Mammary epithelial cell (primary cell): ENCODE measurements at regions not wholly inside any gene's neighbourhood (a gene's known extent, or its start where the extent isn't known, plus 50 kb on each side); places are given as distances from the start of the nearest gene placed in this dataset.

Experiments used
- EZH2 ChIP-seq: IDR thresholded peaks from 2 replicates; pipeline ENCODE4 v1.6.1; 2012; ENCODE audit warnings: low read length, inconsistent platforms, borderline replicate concordance
- TF ChIP-seq, protein P1 (sequence below), 2 donors: IDR thresholded peaks in 1 of 2; conservative IDR thresholded peaks in 1 of 2; 2 replicates each; pipeline ENCODE4 v1.5.1; 2011 to 2012; ENCODE audit warnings: inconsistent platforms in 2 of 2, low read length in 2 of 2, mild to moderate bottlenecking in 2 of 2, control low read depth in 1 of 2, low read depth in 1 of 2; ENCODE audit not compliant: insufficient read depth in 1 of 2; ENCODE audit errors: extremely low read depth in 1 of 2

- TF ChIP-seq, protein P1, sequence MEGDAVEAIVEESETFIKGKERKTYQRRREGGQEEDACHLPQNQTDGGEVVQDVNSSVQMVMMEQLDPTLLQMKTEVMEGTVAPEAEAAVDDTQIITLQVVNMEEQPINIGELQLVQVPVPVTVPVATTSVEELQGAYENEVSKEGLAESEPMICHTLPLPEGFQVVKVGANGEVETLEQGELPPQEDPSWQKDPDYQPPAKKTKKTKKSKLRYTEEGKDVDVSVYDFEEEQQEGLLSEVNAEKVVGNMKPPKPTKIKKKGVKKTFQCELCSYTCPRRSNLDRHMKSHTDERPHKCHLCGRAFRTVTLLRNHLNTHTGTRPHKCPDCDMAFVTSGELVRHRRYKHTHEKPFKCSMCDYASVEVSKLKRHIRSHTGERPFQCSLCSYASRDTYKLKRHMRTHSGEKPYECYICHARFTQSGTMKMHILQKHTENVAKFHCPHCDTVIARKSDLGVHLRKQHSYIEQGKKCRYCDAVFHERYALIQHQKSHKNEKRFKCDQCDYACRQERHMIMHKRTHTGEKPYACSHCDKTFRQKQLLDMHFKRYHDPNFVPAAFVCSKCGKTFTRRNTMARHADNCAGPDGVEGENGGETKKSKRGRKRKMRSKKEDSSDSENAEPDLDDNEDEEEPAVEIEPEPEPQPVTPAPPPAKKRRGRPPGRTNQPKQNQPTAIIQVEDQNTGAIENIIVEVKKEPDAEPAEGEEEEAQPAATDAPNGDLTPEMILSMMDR (conservative IDR thresholded peaks at IDR 0.05 in 1 of 2, IDR thresholded peaks at IDR 0.05 in 1 of 2; ENCODE audit: extremely low read depth in 1 of 2, insufficient read depth in 1 of 2, low read depth in 1 of 2, low read length in 2 of 2), result no peak
- TF ChIP-seq EZH2, result no peak
These were observed 1605.2 kb upstream of the CDH6 start for GRCh38 chr5:29588236-29588635.
